T-cell (primary cell): ENCODE measurements at regions not wholly inside any gene's neighbourhood (a gene's known extent, or its start where the extent isn't known, plus 50 kb on each side); places are given as distances from the start of the nearest gene placed in this dataset.
"Not testable (repeated sequence)": the region's sequence is repeated elsewhere in the genome, so short reads cannot be mapped to it uniquely, and the experiment has no call there.

ENCODE experiments used
- ATAC-seq, 4 experiments: fragments of 200-7000 bp in 3 of 4; fragments of 150-1000 bp in 1 of 4; cut with Tn5 transposase; replicated peaks in 1 of 4; 1 replicate in 3 of 4; 2 replicates in 1 of 4; pipeline ENCODE4 v1.10.0; 2021; ENCODE audit warnings: moderate library complexity in 3 of 4, mild to moderate bottlenecking in 2 of 4, moderate number of reproducible peaks in 1 of 4
- CTCF ChIA-PET, 2 donors: fragments of 300-600 bp; sonication (Branson Sonifier 250); formaldehyde crosslinking; loops; one replicate each; lab custom pipeline; 2022; ENCODE audit warnings: antibody characterized with exemption in 2 of 2; lab: Charles Lee
- POLR2A ChIA-PET, 2 donors: fragments of 300-600 bp; sonication (Branson Sonifier 250); formaldehyde crosslinking; loops; one replicate each; lab custom pipeline; 2022; ENCODE audit warnings: antibody characterized with exemption in 2 of 2; lab: Charles Lee
- DNase-seq, 35 experiments: peaks; one replicate each; pipeline versions ENCODE4 v3.0.0 to v3.0.0-alpha.2; 2013 to 2023
- H3K27ac ChIP-seq: one replicate; pipeline ENCODE4 v1.5.1; 2013; ENCODE audit warnings: low read length
- H3K27me3 ChIP-seq, 2 experiments: replicated peaks in 1 of 2; 1 replicate in 1 of 2; 2 replicates in 1 of 2; pipeline versions ENCODE4 v1.6.1 to v1.7.0; 2013; ENCODE audit warnings: low read length in 1 of 2, mixed read lengths in 1 of 2; ENCODE audit not compliant: control insufficient read depth in 2 of 2, insufficient read depth in 2 of 2; ENCODE audit errors: extremely low read depth in 1 of 2
- H3K36me3 ChIP-seq, 2 donors: 1 replicate in 1 of 2; 2 replicates in 1 of 2; pipeline versions ENCODE4 v1.6.1 to v1.7.0; 2013; ENCODE audit warnings: low read length in 1 of 2; ENCODE audit not compliant: control insufficient read depth in 2 of 2, insufficient read depth in 1 of 2; ENCODE audit errors: extremely low read depth in 1 of 2
- H3K4me1 ChIP-seq, 2 experiments: 1 replicate in 1 of 2; 2 replicates in 1 of 2; pipeline versions ENCODE4 v1.6.1 to v1.7.0; 2013; ENCODE audit warnings: low read length in 2 of 2, mixed read lengths in 1 of 2; ENCODE audit not compliant: insufficient read depth in 2 of 2, control insufficient read depth in 1 of 2; ENCODE audit errors: extremely low read depth in 1 of 2
- H3K4me3 ChIP-seq, 2 donors: 1 replicate in 1 of 2; 2 replicates in 1 of 2; pipeline versions ENCODE4 v1.5.1 to v1.7.0; 2013; ENCODE audit warnings: mild to moderate bottlenecking in 2 of 2, low read length in 1 of 2, moderate library complexity in 1 of 2; ENCODE audit not compliant: control insufficient read depth in 1 of 2; ENCODE audit errors: extremely low read depth in 1 of 2
- H3K9me3 ChIP-seq: 2 replicates; pipeline ENCODE4 v1.7.0; 2013
- H3K27ac Mint-ChIP-seq, 2 donors: one replicate each; pipeline ENCODE4 v1.8.0; 2020 to 2021; ENCODE audit warnings: mild to moderate bottlenecking in 2 of 2, mixed read lengths in 2 of 2
- H3K27me3 Mint-ChIP-seq, 2 donors: one replicate each; pipeline ENCODE4 v1.8.0; 2021 to 2022; ENCODE audit warnings: mixed read lengths in 2 of 2
- H3K36me3 Mint-ChIP-seq: one replicate; pipeline ENCODE4 v1.8.0; 2021; ENCODE audit warnings: mixed read lengths
- H3K4me1 Mint-ChIP-seq, 3 donors: one replicate each; pipeline ENCODE4 v1.8.0; 2020 to 2022; ENCODE audit warnings: mixed read lengths in 3 of 3, mild to moderate bottlenecking in 1 of 3
- H3K4me3 Mint-ChIP-seq, 3 donors: one replicate each; pipeline ENCODE4 v1.8.0; 2020 to 2022; ENCODE audit warnings: mild to moderate bottlenecking in 3 of 3, mixed read lengths in 3 of 3, moderate library complexity in 3 of 3
- H3K9me3 Mint-ChIP-seq, 3 donors: one replicate each; pipeline ENCODE4 v1.8.0; 2020 to 2022; ENCODE audit warnings: mixed read lengths in 3 of 3
- WGBS: methylation state at CpG from one replicate; pipeline ENCODE4 v1.1.5; 2013; ENCODE audit warnings: missing lambda C conversion rate; ENCODE audit not compliant: insufficient coverage; 5-methylcytosine and 5-hydroxymethylcytosine counted together

GRCh38 chr2:41207578-41207977, 755.7 kb upstream of the SLC8A1 start:
- Mint-ChIP-seq H3K27me3 (no peaks in the 10 kb centered on the region), H3K4me3 (no peak overlapping the region), H3K27ac (no peak overlapping the region), H3K36me3 (no peaks in the 10 kb centered on the region), H3K4me1 (no peaks in the 10 kb centered on the region), H3K9me3 (peaks cover 2 to 22% (median 9%) of the 10 kb centered on the region in 3 donors)
- Histone ChIP-seq H3K27ac (no peak overlapping the region), H3K36me3 (no peaks in the 10 kb centered on the region), H3K9me3 (no peaks in the 10 kb centered on the region), H3K4me3 (no peak overlapping the region), H3K4me1 (no peaks in the 10 kb centered on the region), H3K27me3 (no peaks in the 10 kb centered on the region)
- ATAC-seq (no peak), DNase-seq (no peak)
- POLR2A ChIA-PET: no interaction called here
- CTCF ChIA-PET: no interaction called here
- WGBS: 68% methylated on average over 2 of the region's 2 CpGs

- H3K4me3 ChIP-seq, H3K4me1 Mint-ChIP-seq, H3K36me3 ChIP-seq, H3K27me3 ChIP-seq, ATAC-seq, H3K27ac ChIP-seq, H3K4me3 Mint-ChIP-seq, H3K36me3 Mint-ChIP-seq, H3K27me3 Mint-ChIP-seq, CTCF ChIA-PET, H3K9me3 ChIP-seq, DNase-seq, POLR2A ChIA-PET, H3K4me1 ChIP-seq, H3K27ac Mint-ChIP-seq: not testable (repeated sequence)
- peaks cover 4 to 23% (median 9%) of the 10 kb centered on the region in 3 donors for H3K9me3 Mint-ChIP-seq
- WGBS: 67% methylated on average over 4 of the region's 4 CpGs
Measured at GRCh38 chr2:41210030-41210429, 758.1 kb upstream of the SLC8A1 start.

GRCh38 chr2:41216978-41217377, 765.1 kb upstream of the SLC8A1 start:
- ChIA-PET CTCF (no interaction called here), POLR2A (no interaction called here)
- Histone ChIP-seq H3K4me1 (no peaks in the 10 kb centered on the region), H3K27me3 (no peaks in the 10 kb centered on the region), H3K4me3 (no peak overlapping the region), H3K36me3 (no peaks in the 10 kb centered on the region), H3K9me3 (no peaks in the 10 kb centered on the region), H3K27ac (no peak overlapping the region)
- no peak for DNase-seq
- 71% methylated on average over 1 of the region's 1 CpG for WGBS
- H3K36me3 Mint-ChIP-seq: no peaks in the 10 kb centered on the region
- H3K27me3 Mint-ChIP-seq: no peaks in the 10 kb centered on the region
- ATAC-seq: no peak
- no peak overlapping the region for H3K4me3 Mint-ChIP-seq
- H3K27ac Mint-ChIP-seq: no peak overlapping the region
- peaks cover 0 to 30% (median 12%) of the 10 kb centered on the region in 3 donors for H3K9me3 Mint-ChIP-seq
- H3K4me1 Mint-ChIP-seq: no peaks in the 10 kb centered on the region

GRCh38 chr2:41222593-41222992, 770.7 kb upstream of the SLC8A1 start:
- H3K9me3 ChIP-seq: no peaks in the 10 kb centered on the region
- no peaks in the 10 kb centered on the region for H3K36me3 ChIP-seq
- Mint-ChIP-seq H3K4me3 (no peak overlapping the region), H3K9me3 (peaks cover 8 to 28% (median 13%) of the 10 kb centered on the region in 3 donors), H3K27ac (no peak overlapping the region), H3K36me3 (no peaks in the 10 kb centered on the region), H3K4me1 (no peaks in the 10 kb centered on the region), H3K27me3 (no peaks in the 10 kb centered on the region)
- H3K4me1 ChIP-seq: no peaks in the 10 kb centered on the region
- no CpG with 5 or more reads among the region's 1 CpG for WGBS
- no peak overlapping the region for H3K27ac ChIP-seq
- H3K27me3 ChIP-seq: no peaks in the 10 kb centered on the region
- DNase-seq (no peak), ATAC-seq (peak in 1 of 4 experiments; percentile 15)
- ChIA-PET CTCF (no interaction called here), POLR2A (no interaction called here)
- H3K4me3 ChIP-seq: no peak overlapping the region

GRCh38 chr2:41234093-41234492, 782.2 kb upstream of the SLC8A1 start:
- Histone ChIP-seq H3K27me3 (no peaks in the 10 kb centered on the region), H3K4me1 (no peaks in the 10 kb centered on the region), H3K9me3 (no peaks in the 10 kb centered on the region), H3K36me3 (no peaks in the 10 kb centered on the region), H3K4me3 (no peak overlapping the region), H3K27ac (no peak overlapping the region)
- CTCF ChIA-PET: no interaction called here
- Mint-ChIP-seq H3K9me3 (peaks cover 0 to 44% (median 25%) of the 10 kb centered on the region in 3 donors), H3K36me3 (no peaks in the 10 kb centered on the region), H3K27ac (no peak overlapping the region), H3K27me3 (no peaks in the 10 kb centered on the region), H3K4me3 (no peak overlapping the region), H3K4me1 (no peaks in the 10 kb centered on the region)
- POLR2A ChIA-PET: no interaction called here
- no peak for ATAC-seq
- DNase-seq: no peak
- WGBS: no CpG with 5 or more reads among the region's 1 CpG

GRCh38 chr2:41241325-41242000, 789.6 kb upstream of the SLC8A1 start:
- Mint-ChIP-seq H3K27ac (no peak overlapping the region), H3K4me1 (no peaks in the 10 kb centered on the region), H3K27me3 (no peaks in the 10 kb centered on the region), H3K9me3 (peaks cover 5 to 12% (median 7%) of the 10 kb centered on the region in 3 donors), H3K36me3 (no peaks in the 10 kb centered on the region), H3K4me3 (no peak overlapping the region)
- Histone ChIP-seq H3K27me3 (no peaks in the 10 kb centered on the region), H3K4me1 (no peaks in the 10 kb centered on the region), H3K27ac (no peak overlapping the region), H3K4me3 (no peak overlapping the region), H3K36me3 (no peaks in the 10 kb centered on the region), H3K9me3 (no peaks in the 10 kb centered on the region)
- ChIA-PET POLR2A (no interaction called here), CTCF (no interaction called here)
- DNase-seq (no peak), ATAC-seq (no peak)
- 81% methylated on average over 4 of the region's 4 CpGs for WGBS

- no peaks in the 10 kb centered on the region for H3K27me3 ChIP-seq
- CTCF ChIA-PET: no interaction called here
- no peaks in the 10 kb centered on the region for H3K36me3 ChIP-seq
- DNase-seq (no peak), ATAC-seq (no peak)
- Mint-ChIP-seq H3K36me3 (no peaks in the 10 kb centered on the region), H3K9me3 (peaks cover 5 to 12% (median 7%) of the 10 kb centered on the region in 3 donors), H3K4me1 (no peaks in the 10 kb centered on the region), H3K4me3 (no peak overlapping the region), H3K27ac (no peak overlapping the region), H3K27me3 (no peaks in the 10 kb centered on the region)
- POLR2A ChIA-PET: no interaction called here
- no peaks in the 10 kb centered on the region for H3K9me3 ChIP-seq
- no peak overlapping the region for H3K27ac ChIP-seq
- no CpG with 5 or more reads among the region's 4 CpGs for WGBS
- H3K4me1 ChIP-seq: no peaks in the 10 kb centered on the region
- H3K4me3 ChIP-seq: no peak overlapping the region
Measured at GRCh38 chr2:41242001-41242331, 790.1 kb upstream of the SLC8A1 start.
